ENCODE measurements at regions not wholly inside any gene's neighbourhood (a gene's known extent, or its start where the extent isn't known, plus 50 kb on each side); places are given as distances from the start of the nearest gene placed in this dataset.
"Not testable (repeated sequence)": the region's sequence is repeated elsewhere in the genome, so short reads cannot be mapped to it uniquely, and the experiment has no call there.

DNA sequence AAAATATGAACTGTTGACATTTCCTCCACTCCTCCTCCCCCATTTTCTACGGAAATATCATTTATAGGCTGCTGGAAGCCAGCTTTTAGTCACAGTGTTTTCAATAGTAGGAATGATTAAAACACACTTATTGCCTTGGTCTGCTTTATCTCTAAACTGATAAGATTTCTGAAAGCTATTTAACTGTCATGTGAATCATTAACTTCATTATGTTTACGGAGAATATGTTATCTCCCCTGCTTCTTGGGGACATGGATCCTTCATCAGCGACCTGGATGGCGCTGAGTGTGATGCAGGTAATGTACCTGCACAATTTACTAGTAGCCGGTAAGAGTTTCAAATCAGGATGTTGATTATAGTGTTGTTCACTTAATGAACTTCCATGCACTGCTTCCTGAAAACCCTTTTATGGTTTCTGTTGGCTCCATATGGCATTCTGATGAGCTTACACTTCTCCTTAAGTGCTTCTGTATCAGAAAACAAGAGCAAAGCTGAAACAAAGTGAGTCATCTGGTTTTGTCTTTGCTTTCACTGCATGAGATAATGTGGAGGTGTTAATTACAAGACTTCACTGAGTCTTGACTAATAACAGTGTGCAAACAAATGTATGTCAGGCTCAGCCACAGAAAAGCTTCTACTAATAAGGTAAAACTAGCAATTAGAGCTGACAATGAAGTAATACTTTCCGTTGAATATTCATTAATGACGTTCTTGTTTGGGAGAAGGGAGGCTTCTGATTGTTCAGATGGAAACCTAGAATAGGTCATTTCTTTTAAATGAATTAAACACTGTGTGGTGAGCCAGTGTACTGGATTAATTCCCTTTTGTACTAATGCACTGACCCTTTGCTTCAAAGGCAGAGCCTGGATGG lies 162.4 kb upstream of the ZNF608 start:
- DNase-seq, result no peak
- H3K9me3 ChIP-seq (replicated peaks), result no peaks in the 10 kb centered on the region
- no peaks in the 10 kb centered on the region for H3K36me3 ChIP-seq
- H3K4me1 ChIP-seq, result peaks cover 48% of the 10 kb centered on the region
- TF ChIP-seq, protein P1, sequence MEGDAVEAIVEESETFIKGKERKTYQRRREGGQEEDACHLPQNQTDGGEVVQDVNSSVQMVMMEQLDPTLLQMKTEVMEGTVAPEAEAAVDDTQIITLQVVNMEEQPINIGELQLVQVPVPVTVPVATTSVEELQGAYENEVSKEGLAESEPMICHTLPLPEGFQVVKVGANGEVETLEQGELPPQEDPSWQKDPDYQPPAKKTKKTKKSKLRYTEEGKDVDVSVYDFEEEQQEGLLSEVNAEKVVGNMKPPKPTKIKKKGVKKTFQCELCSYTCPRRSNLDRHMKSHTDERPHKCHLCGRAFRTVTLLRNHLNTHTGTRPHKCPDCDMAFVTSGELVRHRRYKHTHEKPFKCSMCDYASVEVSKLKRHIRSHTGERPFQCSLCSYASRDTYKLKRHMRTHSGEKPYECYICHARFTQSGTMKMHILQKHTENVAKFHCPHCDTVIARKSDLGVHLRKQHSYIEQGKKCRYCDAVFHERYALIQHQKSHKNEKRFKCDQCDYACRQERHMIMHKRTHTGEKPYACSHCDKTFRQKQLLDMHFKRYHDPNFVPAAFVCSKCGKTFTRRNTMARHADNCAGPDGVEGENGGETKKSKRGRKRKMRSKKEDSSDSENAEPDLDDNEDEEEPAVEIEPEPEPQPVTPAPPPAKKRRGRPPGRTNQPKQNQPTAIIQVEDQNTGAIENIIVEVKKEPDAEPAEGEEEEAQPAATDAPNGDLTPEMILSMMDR (IDR thresholded peaks at IDR 0.05; ENCODE audit: borderline replicate concordance), result no peak
- no peak overlapping the region for H3K27ac ChIP-seq (replicated peaks)
- intact Hi-C loops (cut with micrococcal nuclease), result loop anchor here (10.0 kb wide), 1 partner anchor 164 kb away; the partner anchor contains the start of gene ZNF608
- H3K4me3 ChIP-seq, result no peak overlapping the region
- no peaks in the 10 kb centered on the region for H3K27me3 ChIP-seq (ENCODE audit: low read depth)

DNA sequence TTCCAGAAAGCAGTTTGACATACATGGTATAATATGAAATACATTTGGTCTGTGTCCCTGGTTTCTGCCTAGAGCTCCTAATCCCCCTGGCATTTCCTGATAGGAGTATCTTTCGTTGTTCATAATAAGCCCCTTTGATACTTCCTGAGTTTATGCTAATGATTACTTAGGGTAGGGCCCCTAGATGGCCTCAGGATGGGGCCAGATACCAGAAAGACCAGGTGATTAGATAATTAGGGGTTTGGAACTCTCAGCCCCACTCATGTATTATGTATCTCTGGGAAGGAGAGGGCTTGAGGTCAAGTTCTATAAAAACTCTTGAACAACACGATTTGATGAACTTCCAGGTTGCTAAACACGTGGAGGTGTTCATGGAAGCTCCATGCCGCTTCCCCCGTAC lies 163.3 kb upstream of the ZNF608 start:
- Histone ChIP-seq H3K9me3 (replicated peaks) (no peaks in the 10 kb centered on the region), H3K4me1 (peaks cover 48% of the 10 kb centered on the region), H3K4me3 (no peak overlapping the region), H3K36me3 (no peaks in the 10 kb centered on the region), H3K27ac (replicated peaks) (no peak overlapping the region), H3K27me3 (ENCODE audit: low read depth) (no peaks in the 10 kb centered on the region)
- TF ChIP-seq, protein P1 (IDR thresholded peaks at IDR 0.05; ENCODE audit: borderline replicate concordance), result no peak
- intact Hi-C loops (cut with micrococcal nuclease), result loop anchor here (10.0 kb wide), 1 partner anchor 165 kb away; the partner anchor contains the start of gene ZNF608
- no peak for DNase-seq

DNA sequence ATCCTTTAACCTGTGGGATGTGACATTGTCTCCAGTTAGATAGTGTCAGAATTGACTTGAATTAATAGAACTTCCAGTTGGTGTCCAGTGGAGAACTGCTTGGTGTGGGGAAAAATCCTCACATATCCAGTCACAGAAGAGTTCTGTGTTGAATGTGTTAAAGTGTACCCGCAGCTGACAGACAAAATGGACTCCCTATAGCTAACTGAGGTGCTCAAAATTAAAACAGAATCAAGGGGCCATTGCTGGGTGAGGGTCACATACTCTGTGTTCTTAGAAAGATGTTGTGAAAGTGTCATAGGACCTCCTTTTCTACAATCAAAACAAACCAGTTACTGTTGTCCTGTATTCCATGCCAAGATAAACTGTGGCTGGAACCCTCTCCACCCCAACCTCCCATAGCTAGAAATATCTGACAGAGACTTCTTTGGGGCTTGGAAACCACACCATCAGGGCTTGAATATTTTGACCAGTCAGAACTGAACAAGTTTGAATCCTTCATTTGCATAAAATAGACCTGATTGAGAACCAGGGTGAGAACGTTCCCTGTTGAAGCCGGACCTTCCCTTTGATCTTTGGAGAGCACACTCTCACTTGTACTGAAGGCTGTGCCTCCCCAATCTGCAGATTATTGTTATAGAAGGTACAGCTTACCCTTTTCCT lies 164.0 kb upstream of the ZNF608 start:
- TF ChIP-seq, protein P1 (IDR thresholded peaks at IDR 0.05; ENCODE audit: borderline replicate concordance), result no peak
- Histone ChIP-seq H3K36me3 (no peaks in the 10 kb centered on the region), H3K4me3 (no peak overlapping the region), H3K27ac (replicated peaks) (no peak overlapping the region), H3K9me3 (replicated peaks) (peaks cover 6% of the 10 kb centered on the region), H3K27me3 (ENCODE audit: low read depth) (no peaks in the 10 kb centered on the region), H3K4me1 (peaks cover 43% of the 10 kb centered on the region)
- intact Hi-C loops (cut with micrococcal nuclease), result no loop called here
- no peak for DNase-seq

DNA sequence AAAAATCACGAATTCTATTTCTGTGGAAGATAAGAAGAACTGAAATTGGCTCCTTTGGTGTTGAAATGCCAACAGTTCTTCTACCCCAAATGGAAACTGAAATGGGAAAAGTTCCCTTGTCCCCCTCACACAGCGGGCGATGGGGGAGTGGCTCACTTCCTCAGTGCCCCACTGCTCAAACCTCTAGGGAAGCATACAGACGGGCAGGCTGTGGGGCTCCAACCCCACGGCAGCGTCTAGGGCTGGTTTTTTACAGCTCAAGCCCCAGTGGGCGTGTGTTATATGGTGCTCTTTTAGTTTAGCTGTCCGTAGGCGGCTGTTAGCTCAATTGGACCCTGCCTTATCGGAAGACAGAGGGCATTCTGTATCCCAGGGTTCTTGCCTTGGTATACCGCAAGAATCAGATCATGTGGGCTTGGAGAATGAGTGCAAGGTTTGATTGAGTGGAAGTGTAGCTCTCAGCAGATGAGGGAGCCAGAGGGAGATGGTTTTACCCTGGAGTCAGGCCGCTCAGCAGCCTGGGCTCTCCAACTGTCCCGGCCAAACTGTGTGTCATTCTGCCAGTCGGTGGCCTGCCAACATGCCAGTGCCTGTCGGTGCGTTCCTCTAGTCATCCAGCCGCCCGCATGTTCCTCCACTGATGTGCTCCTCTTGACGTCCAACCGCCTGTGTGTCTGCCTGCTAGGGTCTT lies 166.3 kb upstream of the ZNF608 start:
- H3K36me3 ChIP-seq, result no peaks in the 10 kb centered on the region
- TF ChIP-seq, protein P1 (IDR thresholded peaks at IDR 0.05; ENCODE audit: borderline replicate concordance), result no peak
- peak; percentile 28 for DNase-seq
- no peak overlapping the region for H3K4me3 ChIP-seq
- intact Hi-C loops (cut with micrococcal nuclease), result no loop called here
- no peaks in the 10 kb centered on the region for H3K27me3 ChIP-seq (ENCODE audit: low read depth)
- peaks cover 21% of the 10 kb centered on the region for H3K4me1 ChIP-seq
- no peak overlapping the region for H3K27ac ChIP-seq (replicated peaks)
- H3K9me3 ChIP-seq (replicated peaks), result peaks cover 6% of the 10 kb centered on the region

DNA sequence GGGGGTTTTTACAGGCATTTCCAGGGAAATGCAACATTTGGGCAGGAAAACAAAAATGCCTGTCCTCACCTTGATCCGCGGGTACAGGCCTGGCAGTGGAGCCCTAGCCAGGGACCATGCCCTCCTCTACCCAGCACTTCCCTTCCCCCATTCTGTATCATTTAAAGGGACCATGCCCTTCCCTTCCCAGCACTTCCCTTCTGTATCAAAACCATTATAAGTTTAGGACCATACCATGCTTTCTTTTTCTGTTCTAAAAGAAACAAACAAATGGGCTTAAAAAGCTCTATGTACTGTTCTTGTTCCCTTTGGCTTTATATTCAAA lies 166.9 kb upstream of the ZNF608 start:
- Histone ChIP-seq H3K4me3 (no peak overlapping the region), H3K27ac (replicated peaks) (no peak overlapping the region), H3K9me3 (replicated peaks) (peaks cover 6% of the 10 kb centered on the region), H3K36me3 (no peaks in the 10 kb centered on the region), H3K4me1 (peaks cover 16% of the 10 kb centered on the region), H3K27me3 (ENCODE audit: low read depth) (no peaks in the 10 kb centered on the region)
- TF ChIP-seq, protein P1 (IDR thresholded peaks at IDR 0.05; ENCODE audit: borderline replicate concordance), result no peak
- intact Hi-C loops (cut with micrococcal nuclease), result no loop called here
- DNase-seq, result no peak

DNA sequence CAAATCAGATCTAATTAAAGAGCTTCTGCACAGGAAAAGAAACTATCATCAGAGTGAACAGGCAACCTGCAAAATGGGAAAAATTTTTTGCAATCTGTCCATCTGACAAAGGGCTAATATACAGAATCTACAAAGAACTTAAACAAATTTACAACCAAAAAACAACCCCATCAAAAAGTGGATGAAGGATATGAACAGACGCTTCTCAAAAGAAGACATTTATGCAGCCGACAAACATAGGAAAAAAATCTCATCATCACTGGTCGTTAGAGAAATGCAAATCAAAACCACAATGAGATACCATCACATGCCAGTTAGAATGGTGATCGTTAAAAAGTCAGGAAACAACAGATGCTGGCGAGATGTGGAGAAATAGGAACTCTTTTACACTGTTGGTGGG lies 169.9 kb upstream of the ZNF608 start:
- H3K36me3 ChIP-seq; intact Hi-C loops (cut with micrococcal nuclease); H3K9me3 ChIP-seq (replicated peaks); H3K27ac ChIP-seq (replicated peaks); H3K4me1 ChIP-seq; H3K4me3 ChIP-seq; H3K27me3 ChIP-seq (ENCODE audit: low read depth); DNase-seq: not testable (repeated sequence)

Measured in left ventricle myocardium inferior (tissue), 1 donor.